ENCODE measurements at regions not wholly inside any gene's neighbourhood (a gene's known extent, or its start where the extent isn't known, plus 50 kb on each side); places are given as distances from the start of the nearest gene placed in this dataset.

DNA sequence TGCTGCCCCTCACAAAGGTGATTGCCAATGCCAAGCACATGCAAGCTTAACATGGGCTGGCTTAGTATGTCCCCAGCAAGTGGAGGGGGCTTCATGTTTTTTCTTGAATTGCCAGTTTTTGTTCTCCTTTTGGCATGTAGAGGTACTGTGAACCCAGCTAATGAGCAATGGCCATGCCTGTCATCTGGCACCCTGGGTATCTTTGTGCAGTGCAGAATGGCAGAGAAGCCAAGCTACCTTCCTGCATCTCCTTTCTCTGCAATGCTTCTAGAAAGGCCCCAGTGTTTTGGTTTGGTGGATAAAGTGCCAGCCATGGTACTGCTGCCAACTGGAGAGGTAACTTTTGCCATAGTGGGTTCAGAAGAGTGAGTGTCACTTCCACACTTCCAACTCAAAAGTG is 576.9 kb downstream of the CMPK2 start:
- H3K9me3 Mint-ChIP-seq: peaks cover 77% of the 10 kb centered on the region
- POLR2A ChIA-PET: no interaction called here
- H3K27me3 Mint-ChIP-seq (ENCODE audit: low read depth): peaks cover 7% of the 10 kb centered on the region; the same call in 1 of the 2 replicates
- CTCF ChIA-PET: interaction anchor here (0.7 kb wide), 1 partner anchor 796 kb away, joined by 3 read pairs; no protein-coding TSS in a partner anchor
- no peaks in the 10 kb centered on the region for H3K4me1 Mint-ChIP-seq
- peaks cover 71% of the 10 kb centered on the region for H3K36me3 Mint-ChIP-seq
- ATAC-seq (no peak), DNase-seq (ENCODE audit: low spot score) (no peak)
- no peak overlapping the region for H3K4me3 Mint-ChIP-seq
- TF ChIP-seq ZNF219 (CRISPR knock-in tag; IDR thresholded peaks at IDR 0.05; ENCODE audit: borderline replicate concordance): no peak
- TF ChIP-seq, protein P1, sequence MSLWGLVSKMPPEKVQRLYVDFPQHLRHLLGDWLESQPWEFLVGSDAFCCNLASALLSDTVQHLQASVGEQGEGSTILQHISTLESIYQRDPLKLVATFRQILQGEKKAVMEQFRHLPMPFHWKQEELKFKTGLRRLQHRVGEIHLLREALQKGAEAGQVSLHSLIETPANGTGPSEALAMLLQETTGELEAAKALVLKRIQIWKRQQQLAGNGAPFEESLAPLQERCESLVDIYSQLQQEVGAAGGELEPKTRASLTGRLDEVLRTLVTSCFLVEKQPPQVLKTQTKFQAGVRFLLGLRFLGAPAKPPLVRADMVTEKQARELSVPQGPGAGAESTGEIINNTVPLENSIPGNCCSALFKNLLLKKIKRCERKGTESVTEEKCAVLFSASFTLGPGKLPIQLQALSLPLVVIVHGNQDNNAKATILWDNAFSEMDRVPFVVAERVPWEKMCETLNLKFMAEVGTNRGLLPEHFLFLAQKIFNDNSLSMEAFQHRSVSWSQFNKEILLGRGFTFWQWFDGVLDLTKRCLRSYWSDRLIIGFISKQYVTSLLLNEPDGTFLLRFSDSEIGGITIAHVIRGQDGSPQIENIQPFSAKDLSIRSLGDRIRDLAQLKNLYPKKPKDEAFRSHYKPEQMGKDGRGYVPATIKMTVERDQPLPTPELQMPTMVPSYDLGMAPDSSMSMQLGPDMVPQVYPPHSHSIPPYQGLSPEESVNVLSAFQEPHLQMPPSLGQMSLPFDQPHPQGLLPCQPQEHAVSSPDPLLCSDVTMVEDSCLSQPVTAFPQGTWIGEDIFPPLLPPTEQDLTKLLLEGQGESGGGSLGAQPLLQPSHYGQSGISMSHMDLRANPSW (CRISPR knock-in tag; conservative IDR thresholded peaks at IDR 0.05; ENCODE audit: low read depth): no peak
- no peak for TF ChIP-seq RORB (CRISPR knock-in tag; IDR thresholded peaks at IDR 0.05)
- TF ChIP-seq ZNF416 (CRISPR knock-in tag; IDR thresholded peaks at IDR 0.05): no peak
- TF ChIP-seq NR3C1 (CRISPR knock-in tag; conservative IDR thresholded peaks at IDR 0.05; ENCODE audit: low read depth): no peak
- no peak for TF ChIP-seq FOXP1 (CRISPR knock-in tag; IDR thresholded peaks at IDR 0.05; ENCODE audit: borderline replicate concordance)
- no peak for TF ChIP-seq OVOL2 (CRISPR knock-in tag; IDR thresholded peaks at IDR 0.05; ENCODE audit: borderline replicate concordance)
- TF ChIP-seq RELA (CRISPR knock-in tag; IDR thresholded peaks at IDR 0.05; ENCODE audit: borderline replicate concordance): no peak
- TF ChIP-seq SP1 (CRISPR knock-in tag; conservative IDR thresholded peaks at IDR 0.05): no peak
- no peak for TF ChIP-seq CREM (CRISPR knock-in tag; IDR thresholded peaks at IDR 0.05)
- TF ChIP-seq, protein P2, sequence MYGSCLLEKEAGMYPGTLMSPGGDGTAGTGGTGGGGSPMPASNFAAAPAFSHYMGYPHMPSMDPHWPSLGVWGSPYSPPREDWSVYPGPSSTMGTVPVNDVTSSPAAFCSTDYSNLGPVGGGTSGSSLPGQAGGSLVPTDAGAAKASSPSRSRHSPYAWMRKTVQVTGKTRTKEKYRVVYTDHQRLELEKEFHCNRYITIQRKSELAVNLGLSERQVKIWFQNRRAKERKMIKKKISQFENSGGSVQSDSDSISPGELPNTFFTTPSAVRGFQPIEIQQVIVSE (CRISPR knock-in tag; IDR thresholded peaks at IDR 0.05; ENCODE audit: borderline replicate concordance): no peak
- TF ChIP-seq, protein P3, sequence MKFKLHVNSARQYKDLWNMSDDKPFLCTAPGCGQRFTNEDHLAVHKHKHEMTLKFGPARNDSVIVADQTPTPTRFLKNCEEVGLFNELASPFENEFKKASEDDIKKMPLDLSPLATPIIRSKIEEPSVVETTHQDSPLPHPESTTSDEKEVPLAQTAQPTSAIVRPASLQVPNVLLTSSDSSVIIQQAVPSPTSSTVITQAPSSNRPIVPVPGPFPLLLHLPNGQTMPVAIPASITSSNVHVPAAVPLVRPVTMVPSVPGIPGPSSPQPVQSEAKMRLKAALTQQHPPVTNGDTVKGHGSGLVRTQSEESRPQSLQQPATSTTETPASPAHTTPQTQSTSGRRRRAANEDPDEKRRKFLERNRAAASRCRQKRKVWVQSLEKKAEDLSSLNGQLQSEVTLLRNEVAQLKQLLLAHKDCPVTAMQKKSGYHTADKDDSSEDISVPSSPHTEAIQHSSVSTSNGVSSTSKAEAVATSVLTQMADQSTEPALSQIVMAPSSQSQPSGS (CRISPR knock-in tag; IDR thresholded peaks at IDR 0.05; ENCODE audit: borderline replicate concordance, low read depth): no peak
- TF ChIP-seq, protein P4, sequence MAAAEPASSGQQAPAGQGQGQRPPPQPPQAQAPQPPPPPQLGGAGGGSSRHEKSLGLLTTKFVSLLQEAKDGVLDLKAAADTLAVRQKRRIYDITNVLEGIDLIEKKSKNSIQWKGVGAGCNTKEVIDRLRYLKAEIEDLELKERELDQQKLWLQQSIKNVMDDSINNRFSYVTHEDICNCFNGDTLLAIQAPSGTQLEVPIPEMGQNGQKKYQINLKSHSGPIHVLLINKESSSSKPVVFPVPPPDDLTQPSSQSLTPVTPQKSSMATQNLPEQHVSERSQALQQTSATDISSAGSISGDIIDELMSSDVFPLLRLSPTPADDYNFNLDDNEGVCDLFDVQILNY (CRISPR knock-in tag; IDR thresholded peaks at IDR 0.05): no peak
- TF ChIP-seq CBFB (CRISPR knock-in tag; IDR thresholded peaks at IDR 0.05; ENCODE audit: low read depth): no peak
- TF ChIP-seq, protein P5, sequence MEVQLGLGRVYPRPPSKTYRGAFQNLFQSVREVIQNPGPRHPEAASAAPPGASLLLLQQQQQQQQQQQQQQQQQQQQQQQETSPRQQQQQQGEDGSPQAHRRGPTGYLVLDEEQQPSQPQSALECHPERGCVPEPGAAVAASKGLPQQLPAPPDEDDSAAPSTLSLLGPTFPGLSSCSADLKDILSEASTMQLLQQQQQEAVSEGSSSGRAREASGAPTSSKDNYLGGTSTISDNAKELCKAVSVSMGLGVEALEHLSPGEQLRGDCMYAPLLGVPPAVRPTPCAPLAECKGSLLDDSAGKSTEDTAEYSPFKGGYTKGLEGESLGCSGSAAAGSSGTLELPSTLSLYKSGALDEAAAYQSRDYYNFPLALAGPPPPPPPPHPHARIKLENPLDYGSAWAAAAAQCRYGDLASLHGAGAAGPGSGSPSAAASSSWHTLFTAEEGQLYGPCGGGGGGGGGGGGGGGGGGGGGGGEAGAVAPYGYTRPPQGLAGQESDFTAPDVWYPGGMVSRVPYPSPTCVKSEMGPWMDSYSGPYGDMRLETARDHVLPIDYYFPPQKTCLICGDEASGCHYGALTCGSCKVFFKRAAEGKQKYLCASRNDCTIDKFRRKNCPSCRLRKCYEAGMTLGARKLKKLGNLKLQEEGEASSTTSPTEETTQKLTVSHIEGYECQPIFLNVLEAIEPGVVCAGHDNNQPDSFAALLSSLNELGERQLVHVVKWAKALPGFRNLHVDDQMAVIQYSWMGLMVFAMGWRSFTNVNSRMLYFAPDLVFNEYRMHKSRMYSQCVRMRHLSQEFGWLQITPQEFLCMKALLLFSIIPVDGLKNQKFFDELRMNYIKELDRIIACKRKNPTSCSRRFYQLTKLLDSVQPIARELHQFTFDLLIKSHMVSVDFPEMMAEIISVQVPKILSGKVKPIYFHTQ (CRISPR knock-in tag; IDR thresholded peaks at IDR 0.05): no peak
- TF ChIP-seq, protein P6, sequence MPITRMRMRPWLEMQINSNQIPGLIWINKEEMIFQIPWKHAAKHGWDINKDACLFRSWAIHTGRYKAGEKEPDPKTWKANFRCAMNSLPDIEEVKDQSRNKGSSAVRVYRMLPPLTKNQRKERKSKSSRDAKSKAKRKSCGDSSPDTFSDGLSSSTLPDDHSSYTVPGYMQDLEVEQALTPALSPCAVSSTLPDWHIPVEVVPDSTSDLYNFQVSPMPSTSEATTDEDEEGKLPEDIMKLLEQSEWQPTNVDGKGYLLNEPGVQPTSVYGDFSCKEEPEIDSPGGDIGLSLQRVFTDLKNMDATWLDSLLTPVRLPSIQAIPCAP (CRISPR knock-in tag; IDR thresholded peaks at IDR 0.05): no peak
- H3K27ac Mint-ChIP-seq: no peak overlapping the region

Data from WTC11 (cell line).